Erythroblast (primary cell): ENCODE measurements at regions not wholly inside any gene's neighbourhood (a gene's known extent, or its start where the extent isn't known, plus 50 kb on each side); places are given as distances from the start of the nearest gene placed in this dataset.

ENCODE experiments used
- GATA1 ChIP-seq: IDR thresholded peaks from 2 replicates; pipeline ENCODE4 v1.6.1; 2011; ENCODE audit warnings: low read depth, mild to moderate bottlenecking, control low read depth, low read length, moderate library complexity
- POLR2A ChIP-seq: IDR thresholded peaks from 2 replicates; pipeline ENCODE4 v1.6.1; 2011; ENCODE audit warnings: mild to moderate bottlenecking, low read length

DNA sequence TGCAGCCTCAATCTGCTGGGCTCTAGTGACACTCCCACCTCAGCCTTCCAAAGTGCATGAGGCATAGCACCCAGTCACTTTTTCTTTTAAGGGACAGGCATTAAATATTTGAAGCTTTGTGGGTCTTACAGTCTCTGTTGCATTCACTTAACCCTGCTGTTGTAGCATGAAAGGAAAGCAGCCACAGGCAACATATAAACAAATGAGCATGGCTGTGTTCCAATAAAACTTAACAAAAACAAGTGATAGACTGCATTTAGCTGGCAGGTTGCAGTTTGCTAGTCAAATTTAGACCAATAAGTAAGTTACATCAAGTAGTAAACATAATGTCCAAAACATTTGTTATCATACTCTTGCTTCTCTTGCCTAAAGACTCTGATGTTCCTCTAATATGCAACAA is 297.3 kb upstream of the MMADHC start:
- TF ChIP-seq POLR2A = no peak
- no peak for TF ChIP-seq GATA1
